HG02870 (cell line): ENCODE measurements at regions not wholly inside any gene's neighbourhood (a gene's known extent, or its start where the extent isn't known, plus 50 kb on each side); places are given as distances from the start of the nearest gene placed in this dataset.
"Not testable (repeated sequence)": the region's sequence is repeated elsewhere in the genome, so short reads cannot be mapped to it uniquely, and the experiment has no call there.

Experiments used
- ATAC-seq: cut with Tn5 transposase; IDR thresholded peaks from one replicate; pipeline ENCODE4 v1.9.1; 2021; ENCODE audit warnings: mild to moderate bottlenecking, moderate library complexity; ENCODE audit not compliant: unreplicated experiment

DNA sequence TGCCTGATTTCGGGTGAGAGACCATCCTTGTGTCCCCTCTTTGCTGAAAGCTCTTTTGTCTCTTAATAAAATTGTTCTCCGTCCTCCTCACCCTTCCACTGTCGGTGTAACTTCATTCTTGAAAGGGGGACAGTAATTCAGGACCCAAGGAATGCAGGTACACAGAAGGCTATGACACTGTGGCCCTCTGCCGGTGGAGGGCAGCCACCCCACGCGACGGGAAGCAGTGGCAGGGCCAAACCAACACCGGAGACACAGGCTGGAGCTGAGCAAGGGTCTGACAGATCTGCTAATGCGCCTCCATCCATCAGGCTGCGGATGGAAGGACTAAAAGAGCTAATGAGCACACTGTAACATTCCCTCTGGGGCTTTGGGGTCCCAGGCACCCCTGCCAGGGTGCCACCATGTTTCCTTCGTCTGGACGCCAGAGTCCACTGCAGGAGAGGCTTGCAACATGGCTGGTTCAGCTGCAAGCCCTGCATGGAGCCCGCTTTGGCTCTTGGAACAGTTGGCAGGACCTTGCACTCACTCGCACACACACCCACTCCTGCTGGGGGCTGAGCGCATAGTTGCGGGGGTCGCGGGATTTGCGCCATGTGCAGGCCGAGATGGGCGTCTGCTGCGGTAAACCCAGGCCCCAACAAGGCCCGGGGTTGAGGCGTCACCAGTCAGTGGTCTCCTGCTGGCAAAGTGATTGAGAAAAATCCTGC, 544.1 kb upstream of the CDH7 start:
- ATAC-seq, result no peak

DNA sequence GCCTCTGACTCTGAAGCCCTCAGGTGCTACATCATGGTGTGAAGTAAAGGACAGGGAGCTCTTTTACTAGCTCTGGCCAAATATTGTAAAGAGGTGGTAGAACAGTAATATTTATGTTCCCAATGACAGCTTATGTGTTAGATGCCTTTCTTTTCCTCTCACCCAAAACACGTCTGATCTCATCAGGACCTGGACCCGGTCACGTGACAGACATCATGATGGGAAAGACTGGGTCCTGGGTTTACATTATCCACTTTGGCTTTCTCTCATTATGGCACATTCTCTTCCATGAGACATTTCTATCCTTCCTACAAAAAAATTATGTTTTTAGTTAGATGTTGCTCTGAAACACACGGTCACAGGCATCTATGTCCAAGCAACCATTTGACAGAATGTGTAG, 548.7 kb upstream of the CDH7 start:
- no peak for ATAC-seq

- no peak for ATAC-seq
Measured at GRCh38 chr18:65175681-65176080, 575.1 kb upstream of the CDH7 start.

- not testable (repeated sequence) for ATAC-seq
Measured at GRCh38 chr18:65162086-65162485, 588.7 kb upstream of the CDH7 start.

GRCh38 chr18:65146482-65147021, 604.3 kb upstream of the CDH7 start:
- ATAC-seq, result no peak

GRCh38 chr18:65145312-65145711, 605.5 kb upstream of the CDH7 start:
- no peak for ATAC-seq

DNA sequence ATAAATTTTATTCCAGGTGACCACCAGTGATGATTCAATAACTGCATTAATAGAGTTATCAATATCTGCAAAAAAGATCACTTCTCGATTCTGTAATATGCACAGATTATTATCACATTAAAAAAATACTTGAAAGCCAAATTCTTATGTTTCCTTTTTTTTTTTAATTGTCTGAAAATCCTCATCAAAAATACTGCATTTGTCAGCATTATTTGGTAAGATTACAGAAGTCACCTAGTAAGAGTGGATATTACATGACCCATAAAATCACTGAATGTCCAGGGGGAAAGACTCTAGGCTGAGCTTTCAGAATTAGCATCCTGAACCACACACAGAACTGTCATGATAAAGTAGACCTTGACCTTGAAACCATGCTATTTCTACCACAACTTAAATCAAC, 617.2 kb upstream of the CDH7 start:
- ATAC-seq, result no peak

GRCh38 chr18:65124633-65125032, 626.2 kb upstream of the CDH7 start:
- ATAC-seq, result no peak

DNA sequence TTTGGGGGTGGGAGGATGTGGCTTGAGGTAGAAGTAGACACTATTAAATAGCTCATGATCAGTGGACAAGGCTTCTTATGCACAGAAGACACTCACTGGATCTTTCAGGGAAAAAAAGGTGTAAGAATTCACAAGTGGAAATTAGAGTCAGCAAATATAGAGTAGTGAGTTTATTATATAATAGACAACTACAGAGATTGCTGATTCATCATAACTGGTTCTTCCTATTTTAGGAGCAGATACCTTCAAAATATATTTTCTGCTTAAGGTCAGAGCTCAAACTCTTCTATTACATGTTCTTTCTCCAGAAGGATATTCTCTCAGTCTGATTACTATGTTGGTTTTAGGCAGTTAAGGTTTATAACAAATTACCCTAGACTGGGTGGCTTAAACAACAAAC, 646.9 kb upstream of the CDH7 start:
- ATAC-seq, result no peak

DNA sequence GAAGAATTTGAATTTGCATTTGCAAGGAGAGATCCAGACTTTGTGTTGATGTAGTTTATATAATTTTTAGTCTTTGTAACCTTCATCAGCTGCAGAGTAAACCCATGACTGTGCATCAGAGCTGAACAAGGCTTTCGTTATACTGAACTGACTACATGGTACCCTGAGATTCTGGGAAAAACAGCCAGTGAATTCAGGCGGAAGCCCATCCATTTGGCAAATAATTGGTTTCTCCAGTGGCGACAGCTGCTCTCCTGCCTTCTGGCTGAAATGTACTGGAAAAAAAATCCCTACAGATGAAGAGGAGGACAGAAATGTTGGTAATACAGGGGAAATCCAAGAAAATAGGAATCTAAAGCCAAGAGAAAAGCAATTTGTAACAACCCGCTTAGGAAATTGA, 657.5 kb upstream of the CDH7 start:
- ATAC-seq, result no peak

DNA sequence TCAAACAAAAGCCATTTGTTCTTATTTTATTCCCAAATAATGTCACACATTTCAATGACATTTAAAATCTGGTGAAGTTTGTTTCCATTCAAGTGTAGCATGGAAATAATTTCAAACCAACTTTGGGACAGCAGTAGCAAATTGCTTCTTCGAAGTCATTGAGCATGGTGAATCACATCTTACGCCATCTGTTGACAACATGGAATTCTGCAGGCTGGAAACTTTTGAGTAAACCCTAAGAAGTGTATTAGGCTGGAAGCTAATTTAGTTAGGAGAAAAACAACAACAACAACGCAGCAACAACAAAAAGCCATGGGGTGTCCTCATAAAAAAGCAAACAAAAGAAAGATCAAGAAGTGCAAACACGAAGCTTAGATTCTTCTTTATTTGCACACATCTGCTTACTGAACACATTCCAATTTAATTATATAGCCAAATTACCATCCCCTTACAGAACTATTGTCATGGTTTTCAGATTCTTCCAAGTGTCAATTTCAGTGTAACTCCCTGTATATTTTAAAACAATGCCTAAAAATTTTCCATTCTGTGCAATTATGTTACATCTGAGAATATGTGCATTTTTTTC, 659.0 kb upstream of the CDH7 start:
- ATAC-seq, result no peak

- no peak for ATAC-seq
Measured at GRCh38 chr18:65082907-65083306, 667.9 kb upstream of the CDH7 start.

DNA sequence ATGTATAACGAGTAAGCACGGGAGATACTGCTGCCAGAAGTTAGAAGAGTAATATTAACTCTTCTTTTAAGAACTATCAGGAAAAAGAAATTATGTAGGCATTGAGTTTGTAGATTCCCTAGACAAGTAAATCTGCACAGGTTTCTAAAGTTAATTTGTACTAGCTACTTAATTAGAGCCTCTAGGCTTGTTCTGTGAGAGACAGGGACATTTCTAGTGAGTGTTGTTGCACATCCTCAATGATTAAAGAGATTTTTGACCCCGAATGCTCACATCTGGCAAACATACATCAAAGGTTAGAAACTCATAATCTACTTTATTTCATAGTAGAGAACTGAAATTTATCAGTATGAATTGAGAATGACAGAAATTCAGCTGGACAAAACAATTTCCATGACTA, 669.0 kb upstream of the CDH7 start:
- ATAC-seq, result no peak

- ATAC-seq, result no peak
Measured at GRCh38 chr18:65073060-65073550, 677.7 kb upstream of the CDH7 start.

- no peak for ATAC-seq
Measured at GRCh38 chr18:65057439-65058083, 693.3 kb upstream of the CDH7 start.

DNA sequence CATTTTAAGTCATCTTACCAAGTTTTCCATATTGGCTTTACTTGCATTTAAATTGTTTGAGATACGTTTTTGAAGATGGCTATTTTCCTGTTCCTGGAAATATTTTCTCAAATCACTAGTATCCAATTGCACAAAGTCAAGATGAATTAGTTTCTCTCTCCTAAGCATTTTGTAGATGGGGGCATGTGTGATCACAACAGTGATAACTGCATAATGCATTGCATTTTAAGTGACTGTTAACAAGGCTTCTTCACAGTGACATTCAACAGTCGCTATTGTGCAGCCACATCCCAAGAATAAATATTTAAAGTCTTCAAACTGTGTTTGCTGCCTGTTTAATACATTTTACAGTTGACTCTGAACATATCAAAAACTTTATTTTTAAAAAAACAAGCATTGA, 694.2 kb upstream of the CDH7 start:
- ATAC-seq, result no peak

DNA sequence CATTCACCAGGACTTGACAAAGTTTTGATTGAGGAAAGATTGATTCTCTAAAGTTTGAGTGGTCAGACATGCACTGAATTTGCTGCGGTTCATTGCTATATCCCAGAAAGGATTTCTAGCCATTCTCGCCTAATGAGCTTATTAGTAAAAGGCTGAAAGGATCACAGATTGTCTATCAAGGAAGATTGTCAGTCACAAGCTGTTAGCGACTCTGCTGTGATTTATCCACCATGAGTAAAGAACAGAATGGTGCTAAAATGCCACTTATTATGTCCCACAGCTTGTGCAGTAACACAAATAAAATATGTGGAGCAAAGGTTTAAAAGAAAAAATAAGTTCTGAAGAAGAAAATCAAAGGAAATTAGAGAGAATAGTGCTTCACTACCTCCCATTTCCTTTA, 701.2 kb upstream of the CDH7 start:
- ATAC-seq, result no peak

- no peak for ATAC-seq
Measured at GRCh38 chr18:65039578-65039977, 711.2 kb upstream of the CDH7 start.

DNA sequence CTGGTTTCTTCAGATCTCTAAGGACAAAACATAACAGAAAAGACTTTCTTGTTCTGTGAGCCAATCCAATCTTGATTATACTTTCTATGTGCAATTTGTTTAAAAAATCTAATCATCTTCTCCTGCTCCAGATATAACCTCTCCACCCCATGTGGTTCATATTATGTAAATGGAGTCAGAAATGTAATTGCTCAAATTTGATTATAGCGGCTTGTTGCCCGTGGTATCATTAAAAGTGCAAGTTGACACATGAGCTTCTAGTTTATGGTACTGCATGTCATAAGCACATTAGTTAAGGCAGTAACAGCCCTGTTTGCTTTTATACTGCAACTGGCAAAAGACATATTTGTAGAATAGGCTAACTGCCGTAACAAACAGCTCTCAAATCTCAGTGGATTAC, 715.1 kb upstream of the CDH7 start:
- ATAC-seq, result no peak

- no peak for ATAC-seq
Measured at GRCh38 chr18:65025756-65026155, 725.1 kb upstream of the CDH7 start.

DNA sequence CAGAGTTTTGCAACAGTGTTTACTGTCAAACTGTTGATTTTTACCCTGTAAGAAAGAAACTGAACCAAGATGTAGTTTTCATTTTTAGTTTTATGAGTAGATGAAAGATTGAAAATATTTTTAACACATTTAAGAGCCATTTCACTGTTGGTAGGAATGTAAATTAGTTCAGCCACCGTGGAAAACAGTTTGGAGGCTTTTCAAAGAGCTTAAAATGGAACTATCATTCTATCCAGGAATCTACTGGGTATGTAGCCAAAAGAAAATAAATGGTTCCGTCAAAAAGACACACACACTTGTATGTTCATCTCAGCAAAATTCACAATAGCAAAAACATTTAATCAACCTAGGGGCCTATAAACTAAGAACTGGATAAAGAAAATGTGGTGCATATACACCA, 729.8 kb upstream of the CDH7 start:
- no peak for ATAC-seq

- no peak for ATAC-seq
Measured at GRCh38 chr18:65018184-65018583, 732.6 kb upstream of the CDH7 start.
